HCT116 (cell line): ENCODE measurements at regions not wholly inside any gene's neighbourhood (a gene's known extent, or its start where the extent isn't known, plus 50 kb on each side); places are given as distances from the start of the nearest gene placed in this dataset.
A peak's percentile ranks its signal among the peaks of the same experiment; 100 is the strongest.

ENCODE experiments used
- ATAC-seq: fragments of 200-7000 bp; cut with Tn5 transposase; 2 replicates; pipeline ENCODE4 v1.9.1; 2020; ENCODE audit warnings: mild to moderate bottlenecking, moderate library complexity
- BruUV-seq: library from RNA; stranded (reverse); fragments of 400-500 nt; replicated peaks from 2 replicates; lab custom pipeline; 2021; lab: Mats Ljungman, UMichigan
- CTCF ChIA-PET: fragments of 300-600 bp; sonication (Branson Sonifier 250); formaldehyde crosslinking; loops from one replicate; lab custom pipeline; 2021; ENCODE audit warnings: antibody characterized with exemption; lab: Charles Lee
- POLR2A ChIA-PET: fragments of 300-600, 350-600 bp; sonication (Branson Sonifier 250); formaldehyde crosslinking; loops from one replicate; lab custom pipeline; 2021; ENCODE audit warnings: antibody characterized with exemption; lab: Charles Lee
- RAD21 ChIA-PET, 2 experiments: fragments of 300-600 bp; sonication (Branson Sonifier 250); formaldehyde crosslinking; loops; one replicate each; lab custom pipeline; 2023; ENCODE audit warnings: low total read pairs in 2 of 2; ENCODE audit not compliant: uncharacterized antibody in 2 of 2, unreplicated experiment in 2 of 2, low non-redundant PET in 1 of 2; lab: Charles Lee
- DNase-seq: peaks from one replicate; pipeline ENCODE4 v3.0.0-alpha.2; 2010; ENCODE audit warnings: low read depth, low spot score
- H2AFZ ChIP-seq: fragments of 200-600 bp; shearing (Covaris generic), sonication (generic); 2 replicates; pipeline ENCODE4 v1.6.1; 2017; ENCODE audit warnings: low read depth, mixed run types, mixed read lengths, antibody characterized with exemption, low read length; ENCODE audit not compliant: poor library complexity, severe bottlenecking
- H3K27ac ChIP-seq: 2 replicates; pipeline ENCODE4 v1.5.1; 2012; ENCODE audit warnings: low read depth, low read length
- H3K27me3 ChIP-seq: fragments of 200-600 bp; sonication (generic); 2 replicates; pipeline ENCODE4 v1.6.1; 2016; ENCODE audit warnings: mixed run types, low read length, mixed read lengths; ENCODE audit not compliant: insufficient read depth
- H3K36me3 ChIP-seq, 2 experiments: fragments of 200-500 bp in 1 of 2; fragments of 200-600 bp in 1 of 2; sonication (Bioruptor generic) in 1 of 2; sonication (generic) in 1 of 2; 2 replicates each; pipeline versions ENCODE4 v1.5.1 to v1.6.1; 2014 to 2016; ENCODE audit warnings: low read length in 2 of 2, inconsistent platforms in 1 of 2, mixed read lengths in 1 of 2, mixed run types in 1 of 2; ENCODE audit not compliant: insufficient read depth in 2 of 2, control insufficient read depth in 1 of 2
- H3K4me1 ChIP-seq, 2 experiments: fragments of 200-600 bp in 1 of 2; sonication (generic) in 1 of 2; 2 replicates each; pipeline versions ENCODE4 v1.5.1 to v1.6.1; 2012 to 2017; ENCODE audit warnings: low read length in 2 of 2, inconsistent platforms in 1 of 2, mild to moderate bottlenecking in 1 of 2, mixed read lengths in 1 of 2, mixed run types in 1 of 2, moderate library complexity in 1 of 2; ENCODE audit not compliant: insufficient read depth in 2 of 2, control insufficient read depth in 1 of 2
- H3K4me2 ChIP-seq: fragments of 200-600 bp; sonication (generic); 2 replicates; pipeline ENCODE4 v1.6.1; 2017; ENCODE audit warnings: mixed run types, low read length, mixed read lengths
- H3K4me3 ChIP-seq, 2 experiments: fragments of 200-600 bp in 1 of 2; sonication (generic) in 1 of 2; replicated peaks in 1 of 2; 2 replicates each; pipeline ENCODE4 v1.5.1; 2011 to 2016; ENCODE audit warnings: low read length in 2 of 2, control low read depth in 1 of 2, low read depth in 1 of 2, mild to moderate bottlenecking in 1 of 2, mixed read lengths in 1 of 2, mixed run types in 1 of 2
- H3K79me2 ChIP-seq: fragments of 200-600 bp; sonication (generic); 2 replicates; pipeline ENCODE4 v1.6.1; 2017; ENCODE audit warnings: mild to moderate bottlenecking, mixed run types, low read length, moderate library complexity, mixed read lengths; ENCODE audit not compliant: insufficient read depth
- H3K9ac ChIP-seq: fragments of 200-600 bp; sonication (generic); 2 replicates; pipeline ENCODE4 v1.6.1; 2016; ENCODE audit warnings: low read length, mixed read lengths
- H3K9me2 ChIP-seq: fragments of 200-600 bp; sonication (generic), shearing (Covaris generic); 2 replicates; pipeline ENCODE4 v1.6.1; 2017; ENCODE audit warnings: mixed run types, mild to moderate bottlenecking, moderate library complexity; ENCODE audit not compliant: insufficient read depth
- H3K9me3 ChIP-seq, 2 experiments: fragments of 200-500 bp in 1 of 2; fragments of 200-600 bp in 1 of 2; sonication (Bioruptor generic) in 1 of 2; sonication (generic) in 1 of 2; 2 replicates each; pipeline ENCODE4 v1.6.1; 2014 to 2017; ENCODE audit warnings: low read length in 2 of 2, mixed read lengths in 2 of 2, inconsistent platforms in 1 of 2, low read depth in 1 of 2, mild to moderate bottlenecking in 1 of 2, mixed run types in 1 of 2, moderate library complexity in 1 of 2; ENCODE audit not compliant: control insufficient read depth in 1 of 2, insufficient read depth in 1 of 2
- H4K20me1 ChIP-seq: fragments of 200-600 bp; sonication (generic), shearing (Covaris generic); 2 replicates; pipeline ENCODE4 v1.6.1; 2017; ENCODE audit warnings: mixed run types, mild to moderate bottlenecking, moderate library complexity; ENCODE audit not compliant: insufficient read depth
- ATF3 ChIP-seq: IDR thresholded peaks from 2 replicates; pipeline ENCODE4 v1.6.1; 2012
- CBX3 ChIP-seq: IDR thresholded peaks from 2 replicates; pipeline ENCODE4 v1.6.1; 2012; ENCODE audit warnings: low read depth
- CTCF ChIP-seq, 3 experiments: fragments of 200-600 bp in 1 of 3; sonication (generic) in 1 of 3; IDR thresholded peaks in 2 of 3; conservative IDR thresholded peaks in 1 of 3; 2 replicates each; pipeline ENCODE4 v1.5.1; 2012 to 2017; ENCODE audit warnings: low read depth in 2 of 3, low read length in 2 of 3, antibody characterized with exemption in 1 of 3, borderline replicate concordance in 1 of 3, control low read depth in 1 of 3, mild to moderate bottlenecking in 1 of 3, mixed read lengths in 1 of 3, mixed run types in 1 of 3, moderate library complexity in 1 of 3; ENCODE audit not compliant: insufficient read depth in 1 of 3
- EZH2 ChIP-seq: fragments of 200-600 bp; sonication (generic); IDR thresholded peaks from 2 replicates; pipeline ENCODE4 v1.6.1; 2017; ENCODE audit warnings: antibody characterized with exemption, mixed run types
- EZH2phosphoT487 ChIP-seq: fragments of 200-600 bp; IDR thresholded peaks from 2 replicates; pipeline ENCODE4 v1.6.1; 2018; ENCODE audit warnings: antibody characterized with exemption, borderline replicate concordance
- POLR2AphosphoS5 ChIP-seq: IDR thresholded peaks from 2 replicates; pipeline ENCODE4 v1.6.1; 2011; ENCODE audit warnings: mild to moderate bottlenecking, low read depth, low read length, moderate library complexity
- intact Hi-C: fragments of 100-400 bp; cut with micrococcal nuclease; formaldehyde crosslinking; loops from 2 replicates; pipeline ENCODE4 v1.10.0; 2022
- TF ChIP-seq, protein P1 (sequence below): IDR thresholded peaks from 2 replicates; pipeline ENCODE4 v1.6.1; 2011; ENCODE audit warnings: mild to moderate bottlenecking, low read length, moderate library complexity; ENCODE audit not compliant: insufficient replicate concordance; ENCODE audit errors: extremely low read depth

DNA sequence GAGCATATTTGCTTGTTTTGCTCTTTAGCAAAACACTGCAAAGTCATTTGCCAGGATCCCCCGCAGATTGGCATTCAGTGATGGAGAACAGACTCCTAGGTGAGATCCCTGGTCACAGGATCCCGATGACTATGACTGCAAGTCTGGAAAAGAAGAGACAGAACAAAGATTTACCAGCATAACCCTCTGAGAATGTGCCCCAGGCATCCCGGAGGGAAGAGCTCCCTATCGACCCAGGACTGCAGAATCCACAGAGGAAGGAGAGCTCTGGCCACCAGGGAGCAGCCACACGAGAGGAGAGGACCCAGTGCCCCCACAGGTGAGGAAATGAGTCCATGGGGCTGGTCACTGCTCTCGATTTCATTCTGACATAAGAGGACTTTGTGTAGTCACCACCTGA is 105.2 kb downstream of the ZNF280B start:
- Histone ChIP-seq H3K27ac (no peak overlapping the region), H3K4me2 (no peak overlapping the region), H3K79me2 (no peaks in the 10 kb centered on the region), H4K20me1 (no peaks in the 10 kb centered on the region), H3K9me3 (no peaks in the 10 kb centered on the region), H3K36me3 (no peaks in the 10 kb centered on the region), H3K27me3 (peaks cover 8% of the 10 kb centered on the region), H3K9me2 (no peaks in the 10 kb centered on the region), H3K4me1 (no peaks in the 10 kb centered on the region), H2AFZ (no peak overlapping the region), H3K4me3 (no peak overlapping the region), H3K9ac (no peak overlapping the region)
- ChIA-PET CTCF (no interaction called here), POLR2A (no interaction called here), RAD21 (no interaction called here)
- BruUV-seq: no TSS peak
- TF ChIP-seq CBX3: no peak
- TF ChIP-seq, protein P1, sequence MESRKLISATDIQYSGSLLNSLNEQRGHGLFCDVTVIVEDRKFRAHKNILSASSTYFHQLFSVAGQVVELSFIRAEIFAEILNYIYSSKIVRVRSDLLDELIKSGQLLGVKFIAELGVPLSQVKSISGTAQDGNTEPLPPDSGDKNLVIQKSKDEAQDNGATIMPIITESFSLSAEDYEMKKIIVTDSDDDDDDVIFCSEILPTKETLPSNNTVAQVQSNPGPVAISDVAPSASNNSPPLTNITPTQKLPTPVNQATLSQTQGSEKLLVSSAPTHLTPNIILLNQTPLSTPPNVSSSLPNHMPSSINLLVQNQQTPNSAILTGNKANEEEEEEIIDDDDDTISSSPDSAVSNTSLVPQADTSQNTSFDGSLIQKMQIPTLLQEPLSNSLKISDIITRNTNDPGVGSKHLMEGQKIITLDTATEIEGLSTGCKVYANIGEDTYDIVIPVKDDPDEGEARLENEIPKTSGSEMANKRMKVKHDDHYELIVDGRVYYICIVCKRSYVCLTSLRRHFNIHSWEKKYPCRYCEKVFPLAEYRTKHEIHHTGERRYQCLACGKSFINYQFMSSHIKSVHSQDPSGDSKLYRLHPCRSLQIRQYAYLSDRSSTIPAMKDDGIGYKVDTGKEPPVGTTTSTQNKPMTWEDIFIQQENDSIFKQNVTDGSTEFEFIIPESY: no peak
- TF ChIP-seq EZH2phosphoT487: no peak
- no peak for TF ChIP-seq POLR2AphosphoS5
- no peak for TF ChIP-seq ATF3
- ATAC-seq (peak; percentile 15; the same call in 1 of the 2 replicates), DNase-seq (no peak)
- intact Hi-C loops: no loop called here

DNA sequence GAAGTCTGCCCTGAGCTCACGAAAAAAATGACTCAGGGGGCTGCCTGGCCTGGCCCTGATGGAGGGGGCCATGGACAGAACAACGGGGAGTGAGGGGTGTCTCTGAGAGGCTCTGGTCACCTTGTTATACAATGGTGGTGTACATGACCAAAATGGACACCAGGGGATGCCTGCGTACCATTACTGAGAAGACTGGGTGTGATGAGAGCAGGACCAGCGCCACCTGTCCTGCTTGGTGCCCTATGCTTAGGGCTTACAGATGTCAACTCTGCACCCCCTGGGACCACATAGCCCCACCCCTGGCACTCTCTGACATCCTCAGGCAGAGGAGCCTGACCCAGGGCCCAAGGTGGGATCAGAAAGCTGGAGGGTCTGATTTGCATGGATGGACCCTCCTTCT is 104.8 kb downstream of the ZNF280B start:
- Histone ChIP-seq H3K4me3 (no peak overlapping the region), H3K27me3 (peaks cover 12% of the 10 kb centered on the region), H3K79me2 (no peaks in the 10 kb centered on the region), H3K9me3 (no peaks in the 10 kb centered on the region), H3K27ac (no peak overlapping the region), H3K9me2 (no peaks in the 10 kb centered on the region), H3K9ac (no peak overlapping the region), H3K4me1 (no peaks in the 10 kb centered on the region), H2AFZ (no peak overlapping the region), H3K4me2 (no peak overlapping the region), H4K20me1 (no peaks in the 10 kb centered on the region), H3K36me3 (no peaks in the 10 kb centered on the region)
- ATAC-seq (peak; percentile 87), DNase-seq (no peak)
- ChIA-PET CTCF (no interaction called here), RAD21 (no interaction called here), POLR2A (no interaction called here)
- BruUV-seq: no TSS peak
- TF ChIP-seq CTCF (IDR thresholded peaks at IDR 0.05 in 2 of 3, conservative IDR thresholded peaks at IDR 0.05 in 1 of 3; ENCODE audit: borderline replicate concordance in 1 of 3, insufficient read depth in 1 of 3, low read depth in 2 of 3, low read length in 2 of 3) (peak; percentile 12 to 33 (median 16); a peak in 1 of 6 replicates), POLR2AphosphoS5 (no peak), EZH2 (no peak)
- intact Hi-C loops: no loop called here
